ENCODE measurements at regions not wholly inside any gene's neighbourhood (a gene's known extent, or its start where the extent isn't known, plus 50 kb on each side); places are given as distances from the start of the nearest gene placed in this dataset.

- in situ Hi-C loops (cut with MboI; ENCODE audit: low sequenced_read_pairs, unreplicated experiment) = loop anchor here (25.0 kb wide), 1 partner anchor 994 kb away; the partner anchor contains the start of gene CDX2
- DNase-seq (ENCODE audit: low spot score) = no peak
Observed at GRCh38 chr13:26968431-26969341, 202.9 kb downstream of the USP12 start.

GRCh38 chr13:26967119-26968038 is 204.2 kb downstream of the USP12 start:
- DNase-seq (ENCODE audit: low spot score) = no peak
- no peak for TF ChIP-seq CTCF (IDR thresholded peaks at IDR 0.05; ENCODE audit: borderline replicate concordance, control extremely low read depth, extremely low read depth, insufficient read depth, missing control alignments)
- in situ Hi-C loops (cut with MboI; ENCODE audit: low sequenced_read_pairs, unreplicated experiment) = loop anchor here (25.0 kb wide), 1 partner anchor 995 kb away; the partner anchor contains the start of gene CDX2

More at GRCh38 chr13:26968431-26969341, 202.9 kb downstream of the USP12 start:
- no peak for TF ChIP-seq CTCF (IDR thresholded peaks at IDR 0.05; ENCODE audit: borderline replicate concordance, control extremely low read depth, extremely low read depth, insufficient read depth, missing control alignments)

- in situ Hi-C loops (cut with MboI; ENCODE audit: low sequenced_read_pairs, unreplicated experiment) = loop anchor here (25.0 kb wide), 1 partner anchor 996 kb away; the partner anchor contains the start of gene CDX2
- no peak for TF ChIP-seq CTCF (IDR thresholded peaks at IDR 0.05; ENCODE audit: borderline replicate concordance, control extremely low read depth, extremely low read depth, insufficient read depth, missing control alignments)
- DNase-seq (ENCODE audit: low spot score) = no peak
Observed at GRCh38 chr13:26966701-26967080, 204.9 kb downstream of the USP12 start.

GRCh38 chr13:26965952-26966700 is 205.5 kb downstream of the USP12 start:
- in situ Hi-C loops (cut with MboI; ENCODE audit: low sequenced_read_pairs, unreplicated experiment) = loop anchor here (25.0 kb wide), 1 partner anchor 996 kb away; the partner anchor contains the start of gene CDX2
- no peak for DNase-seq (ENCODE audit: low spot score)
- TF ChIP-seq CTCF (IDR thresholded peaks at IDR 0.05; ENCODE audit: borderline replicate concordance, control extremely low read depth, extremely low read depth, insufficient read depth, missing control alignments) = no peak

GRCh38 chr13:26964278-26965250 is 204.0 kb upstream of the GPR12 start:
- DNase-seq (ENCODE audit: low spot score) = no peak
- in situ Hi-C loops (cut with MboI; ENCODE audit: low sequenced_read_pairs, unreplicated experiment) = loop anchor here (25.0 kb wide), 1 partner anchor 998 kb away; the partner anchor contains the start of gene CDX2
- TF ChIP-seq CTCF (IDR thresholded peaks at IDR 0.05; ENCODE audit: borderline replicate concordance, control extremely low read depth, extremely low read depth, insufficient read depth, missing control alignments) = no peak

Data from GM13976 (cell line).